Suprapubic skin (tissue), 4 donors: ENCODE measurements at regions not wholly inside any gene's neighbourhood (a gene's known extent, or its start where the extent isn't known, plus 50 kb on each side); places are given as distances from the start of the nearest gene placed in this dataset.
"Not testable (repeated sequence)": the region's sequence is repeated elsewhere in the genome, so short reads cannot be mapped to it uniquely, and the experiment has no call there.

Experiments used
- DNase-seq, 2 donors: peaks; one replicate each; pipeline ENCODE4 v3.0.0-alpha.2; 2019; ENCODE audit warnings: low spot score in 2 of 2
- H3K27ac ChIP-seq: fragments of 200-600 bp; sonication (generic); one replicate; pipeline ENCODE4 v1.5.1; 2019
- H3K27me3 ChIP-seq: fragments of 200-600 bp; sonication (generic); one replicate; pipeline ENCODE4 v1.5.1; 2019
- H3K36me3 ChIP-seq: fragments of 200-600 bp; sonication (generic); one replicate; pipeline ENCODE4 v1.5.1; 2019
- H3K4me1 ChIP-seq: fragments of 200-600 bp; sonication (generic); one replicate; pipeline ENCODE4 v1.5.1; 2019
- H3K4me3 ChIP-seq: fragments of 200-600 bp; sonication (generic); one replicate; pipeline ENCODE4 v1.5.1; 2019; ENCODE audit warnings: mild to moderate bottlenecking
- H3K9me3 ChIP-seq: fragments of 200-600 bp; sonication (generic); one replicate; pipeline ENCODE4 v1.5.1; 2019
- CTCF ChIP-seq, 2 donors: fragments of 200-600 bp in 1 of 2; fragments of 450-650 bp in 1 of 2; sonication (generic) in 1 of 2; IDR thresholded peaks; one replicate each; pipeline ENCODE4 v1.5.1; 2016 to 2019; ENCODE audit warnings: antibody characterized with exemption in 2 of 2, mild to moderate bottlenecking in 1 of 2, moderate library complexity in 1 of 2
- EP300 ChIP-seq: sonication (generic); formaldehyde crosslinking; IDR thresholded peaks from one replicate; pipeline ENCODE4 v1.6.1; 2017; ENCODE audit warnings: antibody characterized with exemption
- POLR2A ChIP-seq, 2 donors: fragments of 450-650 bp; IDR thresholded peaks; one replicate each; pipeline ENCODE4 v1.6.1; 2017; ENCODE audit warnings: antibody characterized with exemption in 2 of 2, mild to moderate bottlenecking in 2 of 2, moderate library complexity in 2 of 2
- POLR2AphosphoS5 ChIP-seq, 3 donors: sonication (generic); formaldehyde crosslinking; IDR thresholded peaks; one replicate each; pipeline ENCODE4 v1.6.1; 2017; ENCODE audit warnings: antibody characterized with exemption in 3 of 3
- WGBS: methylation state at CpG from one replicate; pipeline ENCODE4 v1.1.5; 2018; 5-methylcytosine and 5-hydroxymethylcytosine counted together

GRCh38 chr13:83121896-83122295 is 760.4 kb downstream of the SLITRK1 start:
- DNase-seq = no peak
- TF ChIP-seq POLR2AphosphoS5 (IDR thresholded peaks at IDR 0.05) = no peak
- TF ChIP-seq EP300 = no peak
- TF ChIP-seq CTCF (IDR thresholded peaks at IDR 0.05) = no peak
- no peak for TF ChIP-seq POLR2A (IDR thresholded peaks at IDR 0.05)
- no peaks in the 10 kb centered on the region for H3K9me3 ChIP-seq

GRCh38 chr13:83117046-83117445 is 765.2 kb downstream of the SLITRK1 start:
- Histone ChIP-seq H3K27me3 (no peaks in the 10 kb centered on the region), H3K9me3 (no peaks in the 10 kb centered on the region), H3K4me1 (no peaks in the 10 kb centered on the region), H3K27ac (no peak overlapping the region), H3K36me3 (no peaks in the 10 kb centered on the region), H3K4me3 (no peak overlapping the region)
- TF ChIP-seq POLR2A (IDR thresholded peaks at IDR 0.05) = no peak
- no peak for DNase-seq
- 81% methylated on average over 4 of the region's 4 CpGs for WGBS

More at GRCh38 chr13:83121896-83122295, 760.4 kb downstream of the SLITRK1 start:
- WGBS = 64% methylated on average over 4 of the region's 4 CpGs
- Histone ChIP-seq H3K36me3 (no peaks in the 10 kb centered on the region), H3K27me3 (no peaks in the 10 kb centered on the region), H3K4me1 (no peaks in the 10 kb centered on the region), H3K4me3 (no peak overlapping the region), H3K27ac (no peak overlapping the region)

GRCh38 chr13:83101574-83102247 is 780.6 kb downstream of the SLITRK1 start:
- not testable (repeated sequence) for H3K27ac ChIP-seq, H3K9me3 ChIP-seq, DNase-seq, H3K4me1 ChIP-seq, H3K27me3 ChIP-seq, H3K4me3 ChIP-seq, H3K36me3 ChIP-seq
- 81% methylated on average over 5 of the region's 5 CpGs for WGBS

- no peaks in the 10 kb centered on the region for H3K9me3 ChIP-seq
- TF ChIP-seq POLR2A (IDR thresholded peaks at IDR 0.05) (no peak), CTCF (IDR thresholded peaks at IDR 0.05) (no peak), EP300 (no peak), POLR2AphosphoS5 (IDR thresholded peaks at IDR 0.05) (no peak)
- no peak overlapping the region for H3K27ac ChIP-seq
- H3K4me3 ChIP-seq = no peak overlapping the region
- no peaks in the 10 kb centered on the region for H3K36me3 ChIP-seq
- WGBS = 65% methylated on average over 1 of the region's 1 CpG
- DNase-seq = no peak
- H3K4me1 ChIP-seq = no peaks in the 10 kb centered on the region
- no peaks in the 10 kb centered on the region for H3K27me3 ChIP-seq
Measured at GRCh38 chr13:83100237-83100636, 782.0 kb downstream of the SLITRK1 start.

- 83% methylated on average over 1 of the region's 1 CpG for WGBS
Measured at GRCh38 chr13:83088858-83089257, 793.4 kb downstream of the SLITRK1 start.

GRCh38 chr13:83086948-83087347 is 795.3 kb downstream of the SLITRK1 start:
- no peak for DNase-seq
- 87% methylated on average over 1 of the region's 1 CpG for WGBS

More at GRCh38 chr13:83088858-83089257, 793.4 kb downstream of the SLITRK1 start:
- Histone ChIP-seq H3K4me1 (no peaks in the 10 kb centered on the region), H3K27ac (no peak overlapping the region), H3K4me3 (no peak overlapping the region), H3K36me3 (no peaks in the 10 kb centered on the region), H3K27me3 (no peaks in the 10 kb centered on the region), H3K9me3 (no peaks in the 10 kb centered on the region)
- TF ChIP-seq POLR2A (IDR thresholded peaks at IDR 0.05) = no peak
- DNase-seq = no peak

More at GRCh38 chr13:83086948-83087347, 795.3 kb downstream of the SLITRK1 start:
- no peak overlapping the region for H3K4me3 ChIP-seq
- H3K27me3 ChIP-seq = no peaks in the 10 kb centered on the region
- H3K27ac ChIP-seq = no peak overlapping the region
- H3K36me3 ChIP-seq = no peaks in the 10 kb centered on the region
- no peaks in the 10 kb centered on the region for H3K9me3 ChIP-seq
- TF ChIP-seq POLR2A (IDR thresholded peaks at IDR 0.05) (no peak), POLR2AphosphoS5 (IDR thresholded peaks at IDR 0.05) (no peak), CTCF (IDR thresholded peaks at IDR 0.05) (no peak), EP300 (no peak)
- no peaks in the 10 kb centered on the region for H3K4me1 ChIP-seq
